HG02981 (cell line): ENCODE measurements at regions not wholly inside any gene's neighbourhood (a gene's known extent, or its start where the extent isn't known, plus 50 kb on each side); places are given as distances from the start of the nearest gene placed in this dataset.
A peak's percentile ranks its signal among the peaks of the same experiment; 100 is the strongest.

Experiments
- ATAC-seq: cut with Tn5 transposase; IDR thresholded peaks from one replicate; pipeline ENCODE4 v1.9.1; 2021; ENCODE audit warnings: mild to moderate bottlenecking, moderate library complexity; ENCODE audit not compliant: unreplicated experiment

- no peak for ATAC-seq
Observed at GRCh38 chr3:30201715-30202114, 404.7 kb upstream of the TGFBR2 start.

GRCh38 chr3:30203301-30203700 lies 403.1 kb upstream of the TGFBR2 start:
- ATAC-seq = no peak

GRCh38 chr3:30204126-30204525 lies 402.3 kb upstream of the TGFBR2 start:
- no peak for ATAC-seq

- no peak for ATAC-seq
Observed at GRCh38 chr3:30206051-30206450, 400.4 kb upstream of the TGFBR2 start.

- no peak for ATAC-seq
Observed at GRCh38 chr3:30221619-30222018, 384.8 kb upstream of the TGFBR2 start.

GRCh38 chr3:30222441-30222840 lies 384.0 kb upstream of the TGFBR2 start:
- ATAC-seq = no peak

GRCh38 chr3:30225021-30225420 lies 381.4 kb upstream of the TGFBR2 start:
- no peak for ATAC-seq

GRCh38 chr3:30226601-30227151 lies 379.7 kb upstream of the TGFBR2 start:
- no peak for ATAC-seq

GRCh38 chr3:30227571-30228301 lies 378.7 kb upstream of the TGFBR2 start:
- no peak for ATAC-seq

GRCh38 chr3:30228302-30228631 lies 378.1 kb upstream of the TGFBR2 start:
- ATAC-seq = no peak

- ATAC-seq = no peak
Observed at GRCh38 chr3:30231277-30232141, 374.9 kb upstream of the TGFBR2 start.

GRCh38 chr3:30232142-30232541 lies 374.3 kb upstream of the TGFBR2 start:
- no peak for ATAC-seq

GRCh38 chr3:30233913-30234646 lies 372.3 kb upstream of the TGFBR2 start:
- ATAC-seq = no peak

GRCh38 chr3:30236011-30236410 lies 370.4 kb upstream of the TGFBR2 start:
- ATAC-seq = no peak

GRCh38 chr3:30241721-30242120 lies 364.7 kb upstream of the TGFBR2 start:
- ATAC-seq = no peak

- ATAC-seq = no peak
Observed at GRCh38 chr3:30245858-30246622, 360.4 kb upstream of the TGFBR2 start.

GRCh38 chr3:30248423-30248822 lies 358.0 kb upstream of the TGFBR2 start:
- peak; percentile 85 for ATAC-seq

GRCh38 chr3:30252474-30252873 lies 353.9 kb upstream of the TGFBR2 start:
- ATAC-seq = no peak

- no peak for ATAC-seq
Observed at GRCh38 chr3:30253832-30254231, 352.6 kb upstream of the TGFBR2 start.

GRCh38 chr3:30256474-30256873 lies 349.9 kb upstream of the TGFBR2 start:
- no peak for ATAC-seq
